GM19239 (cell line): ENCODE measurements at regions not wholly inside any gene's neighbourhood (a gene's known extent, or its start where the extent isn't known, plus 50 kb on each side); places are given as distances from the start of the nearest gene placed in this dataset.

Experiments used
- DNase-seq: peaks from one replicate; pipeline ENCODE4 v3.0.0; 2011; ENCODE audit warnings: low spot score; ENCODE audit not compliant: insufficient read length
- FAIRE-seq: peaks from 2 replicates; lab custom pipeline; 2011; peaks lifted over from hg19 to GRCh38; lab: Jason Lieb, UNC

- no peak for FAIRE-seq
Measured at GRCh38 chr2:80706951-80707350, 402.4 kb upstream of the LRRTM1 start.

GRCh38 chr2:80706541-80706940 is 402.0 kb upstream of the LRRTM1 start:
- no peak for FAIRE-seq
- no peak for DNase-seq

More at GRCh38 chr2:80706951-80707350, 402.4 kb upstream of the LRRTM1 start:
- DNase-seq, result no peak

- no peak for FAIRE-seq
- no peak for DNase-seq
Measured at GRCh38 chr2:80703532-80703931, 399.0 kb upstream of the LRRTM1 start.

GRCh38 chr2:80700961-80701360 is 396.4 kb upstream of the LRRTM1 start:
- no peak for FAIRE-seq

More at GRCh38 chr2:80700961-80701360, 396.4 kb upstream of the LRRTM1 start:
- DNase-seq, result no peak
